Liver (tissue), 8 donors: ENCODE measurements at regions not wholly inside any gene's neighbourhood (a gene's known extent, or its start where the extent isn't known, plus 50 kb on each side); places are given as distances from the start of the nearest gene placed in this dataset.

Experiments
- DNase-seq: peaks from one replicate; pipeline ENCODE4 v3.0.0-alpha.2; 2017; ENCODE audit warnings: low spot score
- H3K27ac ChIP-seq, 2 donors: one replicate each; pipeline ENCODE4 v1.7.0; 2013; ENCODE audit warnings: inconsistent platforms in 2 of 2, low read length in 2 of 2, control low read depth in 1 of 2, low read depth in 1 of 2, mild to moderate bottlenecking in 1 of 2
- H3K27me3 ChIP-seq, 4 donors: one replicate each; pipeline versions ENCODE4 v1.6.1 to v1.7.0; 2013; ENCODE audit warnings: low read length in 3 of 4, inconsistent platforms in 1 of 4, mild to moderate bottlenecking in 1 of 4, moderate library complexity in 1 of 4; ENCODE audit not compliant: control insufficient read depth in 4 of 4, insufficient read depth in 4 of 4
- H3K36me3 ChIP-seq, 4 donors: one replicate each; pipeline versions ENCODE4 v1.6.1 to v1.7.0; 2013; ENCODE audit warnings: low read length in 3 of 4, mild to moderate bottlenecking in 3 of 4, low read depth in 1 of 4, moderate library complexity in 1 of 4; ENCODE audit not compliant: control insufficient read depth in 4 of 4, insufficient read depth in 3 of 4
- H3K4me1 ChIP-seq, 4 donors: one replicate each; pipeline versions ENCODE4 v1.6.1 to v1.7.0; 2013; ENCODE audit warnings: low read length in 3 of 4, mild to moderate bottlenecking in 3 of 4, moderate library complexity in 1 of 4; ENCODE audit not compliant: control insufficient read depth in 4 of 4, insufficient read depth in 4 of 4
- H3K4me3 ChIP-seq, 3 donors: one replicate each; pipeline versions ENCODE4 v1.6.1 to v1.7.0; 2013; ENCODE audit warnings: low read length in 3 of 3, control low read depth in 1 of 3, low read depth in 1 of 3, mild to moderate bottlenecking in 1 of 3
- H3K9ac ChIP-seq, 2 donors: one replicate each; pipeline ENCODE4 v1.7.0; 2013; ENCODE audit warnings: low read length in 2 of 2, mild to moderate bottlenecking in 2 of 2, moderate library complexity in 2 of 2, control low read depth in 1 of 2, low read depth in 1 of 2
- H3K9me3 ChIP-seq, 4 donors: one replicate each; pipeline versions ENCODE4 v1.6.1 to v1.7.0; 2013; ENCODE audit warnings: low read length in 3 of 4; ENCODE audit not compliant: control insufficient read depth in 4 of 4
- EGR1 ChIP-seq, 2 donors: IDR thresholded peaks; 2 replicates each; pipeline ENCODE4 v1.6.1; 2016 to 2018; ENCODE audit warnings: antibody characterized with exemption in 2 of 2, low read depth in 2 of 2
- FOXA1 ChIP-seq: IDR thresholded peaks from 2 replicates; pipeline ENCODE4 v1.6.1; 2016; ENCODE audit warnings: antibody characterized with exemption
- GABPA ChIP-seq, 2 donors: IDR thresholded peaks in 1 of 2; conservative IDR thresholded peaks in 1 of 2; 2 replicates each; pipeline ENCODE4 v1.6.1; 2016; ENCODE audit warnings: antibody characterized with exemption in 2 of 2, mild to moderate bottlenecking in 1 of 2, moderate library complexity in 1 of 2
- HNF4A ChIP-seq, 2 donors: conservative IDR thresholded peaks; 2 replicates each; pipeline ENCODE4 v1.6.1; 2016; ENCODE audit warnings: antibody characterized with exemption in 2 of 2, mild to moderate bottlenecking in 2 of 2
- HNF4G ChIP-seq: IDR thresholded peaks from 2 replicates; pipeline ENCODE4 v1.6.1; 2016; ENCODE audit warnings: antibody characterized with exemption
- JUND ChIP-seq, 2 donors: IDR thresholded peaks; 2 replicates each; pipeline ENCODE4 v1.6.1; 2016; ENCODE audit warnings: antibody characterized with exemption in 2 of 2
- NR2F2 ChIP-seq: IDR thresholded peaks from 2 replicates; pipeline ENCODE4 v1.6.1; 2016; ENCODE audit warnings: antibody characterized with exemption
- RAD21 ChIP-seq, 2 donors: IDR thresholded peaks; 2 replicates each; pipeline ENCODE4 v1.6.1; 2016; ENCODE audit warnings: antibody characterized with exemption in 2 of 2, mild to moderate bottlenecking in 2 of 2
- RXRA ChIP-seq, 2 donors: IDR thresholded peaks; 2 replicates each; pipeline ENCODE4 v1.6.1; 2017 to 2018; ENCODE audit warnings: antibody characterized with exemption in 2 of 2, mild to moderate bottlenecking in 1 of 2
- SP1 ChIP-seq: IDR thresholded peaks from 2 replicates; pipeline ENCODE4 v1.6.1; 2018; ENCODE audit warnings: antibody characterized with exemption, mild to moderate bottlenecking
- TAF1 ChIP-seq: conservative IDR thresholded peaks from 2 replicates; pipeline ENCODE4 v1.6.1; 2016; ENCODE audit warnings: antibody characterized with exemption, mild to moderate bottlenecking
- YY1 ChIP-seq: IDR thresholded peaks from 2 replicates; pipeline ENCODE4 v1.6.1; 2016; ENCODE audit warnings: antibody characterized with exemption, mild to moderate bottlenecking
- WGBS: extraction: QIAGEN DNeasy Blood & Tissue Kit; methylation state at CpG from one replicate; pipeline ENCODE4 v1.1.7; 2013; 5-methylcytosine and 5-hydroxymethylcytosine counted together
- TF ChIP-seq, protein P1 (sequence below): IDR thresholded peaks from 2 replicates; pipeline ENCODE4 v1.6.1; 2016; ENCODE audit warnings: antibody characterized with exemption
- TF ChIP-seq, protein P2 (sequence below): IDR thresholded peaks from 2 replicates; pipeline ENCODE4 v1.6.1; 2016; ENCODE audit warnings: antibody characterized with exemption
- TF ChIP-seq, protein P3 (sequence below): IDR thresholded peaks from 2 replicates; pipeline ENCODE4 v1.6.1; 2016; ENCODE audit warnings: antibody characterized with exemption, mild to moderate bottlenecking
- TF ChIP-seq, protein P4 (sequence below): fragments of 150-350 bp; IDR thresholded peaks from 2 replicates; pipeline ENCODE4 v1.5.1; 2017; ENCODE audit warnings: improper control_type of control experiment, low read depth, low read length; ENCODE audit not compliant: missing input control
- TF ChIP-seq, protein P5 (sequence below): IDR thresholded peaks from 2 replicates; pipeline ENCODE4 v1.6.1; 2016; ENCODE audit warnings: antibody characterized with exemption
- donor health status: healthy.
- donor health status: healthy.
- donor health status: healthy.
- donor health status: healthy.
- donor health status: healthy.

DNA sequence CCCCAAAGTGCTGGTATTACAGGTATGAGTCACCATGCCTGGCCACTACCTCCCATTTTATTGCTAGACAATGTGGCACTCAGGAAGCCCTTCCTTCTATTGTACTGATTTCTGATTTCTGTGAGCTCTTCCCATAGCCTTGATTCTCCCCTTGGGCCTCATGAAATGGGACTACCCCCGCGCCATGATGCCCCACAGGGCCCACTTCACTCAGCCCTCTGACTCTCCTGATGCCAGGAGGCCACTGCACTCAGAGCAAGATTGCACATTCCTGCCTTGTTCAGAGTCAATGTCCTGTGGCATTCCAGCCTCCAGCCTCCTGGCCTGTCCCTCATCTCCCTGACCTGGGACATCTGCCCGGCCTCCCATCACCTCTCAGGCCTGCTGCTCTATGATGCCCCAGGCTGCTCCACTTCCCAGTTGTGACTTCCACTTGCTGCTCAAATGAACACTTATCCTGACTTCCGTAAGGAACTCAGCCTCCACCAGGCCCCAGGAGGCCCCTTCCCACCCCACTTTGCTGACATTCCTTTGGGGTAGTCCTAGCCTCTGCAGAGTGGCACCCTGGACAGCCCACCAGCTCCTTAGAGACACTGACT, 66.6 kb upstream of the KSR1 start:
- Histone ChIP-seq H3K27me3 (no peaks in the 10 kb centered on the region), H3K4me3 (no peak overlapping the region), H3K36me3 (no peaks in the 10 kb centered on the region), H3K9ac (no peak overlapping the region), H3K9me3 (no peaks in the 10 kb centered on the region), H3K27ac (no peak overlapping the region), H3K4me1 (no peaks in the 10 kb centered on the region)
- no peak for TF ChIP-seq HNF4A (conservative IDR thresholded peaks at IDR 0.05)
- TF ChIP-seq NR2F2, result no peak
- TF ChIP-seq HNF4G, result no peak
- TF ChIP-seq SP1, result no peak
- TF ChIP-seq, protein P1, sequence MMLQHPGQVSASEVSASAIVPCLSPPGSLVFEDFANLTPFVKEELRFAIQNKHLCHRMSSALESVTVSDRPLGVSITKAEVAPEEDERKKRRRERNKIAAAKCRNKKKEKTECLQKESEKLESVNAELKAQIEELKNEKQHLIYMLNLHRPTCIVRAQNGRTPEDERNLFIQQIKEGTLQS, result no peak
- no peak for TF ChIP-seq GABPA (IDR thresholded peaks at IDR 0.05 in 1 of 2, conservative IDR thresholded peaks at IDR 0.05 in 1 of 2)
- TF ChIP-seq RXRA (IDR thresholded peaks at IDR 0.05), result no peak
- no peak for TF ChIP-seq RAD21 (IDR thresholded peaks at IDR 0.05)
- TF ChIP-seq, protein P2, sequence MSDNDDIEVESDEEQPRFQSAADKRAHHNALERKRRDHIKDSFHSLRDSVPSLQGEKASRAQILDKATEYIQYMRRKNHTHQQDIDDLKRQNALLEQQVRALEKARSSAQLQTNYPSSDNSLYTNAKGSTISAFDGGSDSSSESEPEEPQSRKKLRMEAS, result no peak
- TF ChIP-seq TAF1, result no peak
- TF ChIP-seq, protein P3, sequence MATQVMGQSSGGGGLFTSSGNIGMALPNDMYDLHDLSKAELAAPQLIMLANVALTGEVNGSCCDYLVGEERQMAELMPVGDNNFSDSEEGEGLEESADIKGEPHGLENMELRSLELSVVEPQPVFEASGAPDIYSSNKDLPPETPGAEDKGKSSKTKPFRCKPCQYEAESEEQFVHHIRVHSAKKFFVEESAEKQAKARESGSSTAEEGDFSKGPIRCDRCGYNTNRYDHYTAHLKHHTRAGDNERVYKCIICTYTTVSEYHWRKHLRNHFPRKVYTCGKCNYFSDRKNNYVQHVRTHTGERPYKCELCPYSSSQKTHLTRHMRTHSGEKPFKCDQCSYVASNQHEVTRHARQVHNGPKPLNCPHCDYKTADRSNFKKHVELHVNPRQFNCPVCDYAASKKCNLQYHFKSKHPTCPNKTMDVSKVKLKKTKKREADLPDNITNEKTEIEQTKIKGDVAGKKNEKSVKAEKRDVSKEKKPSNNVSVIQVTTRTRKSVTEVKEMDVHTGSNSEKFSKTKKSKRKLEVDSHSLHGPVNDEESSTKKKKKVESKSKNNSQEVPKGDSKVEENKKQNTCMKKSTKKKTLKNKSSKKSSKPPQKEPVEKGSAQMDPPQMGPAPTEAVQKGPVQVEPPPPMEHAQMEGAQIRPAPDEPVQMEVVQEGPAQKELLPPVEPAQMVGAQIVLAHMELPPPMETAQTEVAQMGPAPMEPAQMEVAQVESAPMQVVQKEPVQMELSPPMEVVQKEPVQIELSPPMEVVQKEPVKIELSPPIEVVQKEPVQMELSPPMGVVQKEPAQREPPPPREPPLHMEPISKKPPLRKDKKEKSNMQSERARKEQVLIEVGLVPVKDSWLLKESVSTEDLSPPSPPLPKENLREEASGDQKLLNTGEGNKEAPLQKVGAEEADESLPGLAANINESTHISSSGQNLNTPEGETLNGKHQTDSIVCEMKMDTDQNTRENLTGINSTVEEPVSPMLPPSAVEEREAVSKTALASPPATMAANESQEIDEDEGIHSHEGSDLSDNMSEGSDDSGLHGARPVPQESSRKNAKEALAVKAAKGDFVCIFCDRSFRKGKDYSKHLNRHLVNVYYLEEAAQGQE, result no peak
- TF ChIP-seq EGR1 (IDR thresholded peaks at IDR 0.05; ENCODE audit: low read depth in 2 of 2), result no peak
- 91% methylated on average over 4 of the region's 4 CpGs for WGBS
- no peak for DNase-seq

DNA sequence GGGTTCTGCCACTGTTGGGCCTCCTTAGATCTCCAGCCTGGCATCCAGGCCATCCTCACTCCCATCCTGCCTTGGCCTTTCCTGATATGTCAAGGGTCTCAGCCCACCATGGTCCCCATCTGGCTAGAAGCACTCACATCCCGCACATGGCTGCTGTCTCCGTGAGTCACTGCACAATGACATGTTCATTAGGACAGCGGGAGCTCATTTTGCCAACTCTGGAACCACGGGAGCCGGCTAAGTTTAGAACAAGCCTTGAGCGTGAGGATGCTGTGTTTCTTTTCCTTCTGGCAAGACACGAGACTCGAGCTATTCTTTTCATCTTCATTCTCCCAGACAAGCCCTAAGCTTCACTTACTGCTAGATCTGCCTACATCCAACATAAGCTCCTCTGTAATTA, 65.7 kb upstream of the KSR1 start:
- Histone ChIP-seq H3K27ac (no peak overlapping the region), H3K9me3 (peaks cover 0 to 3% (median under 1%) of the 10 kb centered on the region in 4 donors), H3K4me1 (no peaks in the 10 kb centered on the region), H3K4me3 (no peak overlapping the region), H3K36me3 (no peaks in the 10 kb centered on the region), H3K9ac (no peak overlapping the region), H3K27me3 (no peaks in the 10 kb centered on the region)
- TF ChIP-seq, protein P4, sequence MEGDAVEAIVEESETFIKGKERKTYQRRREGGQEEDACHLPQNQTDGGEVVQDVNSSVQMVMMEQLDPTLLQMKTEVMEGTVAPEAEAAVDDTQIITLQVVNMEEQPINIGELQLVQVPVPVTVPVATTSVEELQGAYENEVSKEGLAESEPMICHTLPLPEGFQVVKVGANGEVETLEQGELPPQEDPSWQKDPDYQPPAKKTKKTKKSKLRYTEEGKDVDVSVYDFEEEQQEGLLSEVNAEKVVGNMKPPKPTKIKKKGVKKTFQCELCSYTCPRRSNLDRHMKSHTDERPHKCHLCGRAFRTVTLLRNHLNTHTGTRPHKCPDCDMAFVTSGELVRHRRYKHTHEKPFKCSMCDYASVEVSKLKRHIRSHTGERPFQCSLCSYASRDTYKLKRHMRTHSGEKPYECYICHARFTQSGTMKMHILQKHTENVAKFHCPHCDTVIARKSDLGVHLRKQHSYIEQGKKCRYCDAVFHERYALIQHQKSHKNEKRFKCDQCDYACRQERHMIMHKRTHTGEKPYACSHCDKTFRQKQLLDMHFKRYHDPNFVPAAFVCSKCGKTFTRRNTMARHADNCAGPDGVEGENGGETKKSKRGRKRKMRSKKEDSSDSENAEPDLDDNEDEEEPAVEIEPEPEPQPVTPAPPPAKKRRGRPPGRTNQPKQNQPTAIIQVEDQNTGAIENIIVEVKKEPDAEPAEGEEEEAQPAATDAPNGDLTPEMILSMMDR, result no peak
- TF ChIP-seq, protein P1, result no peak
- TF ChIP-seq YY1, result no peak
- TF ChIP-seq RAD21 (IDR thresholded peaks at IDR 0.05), result no peak
- TF ChIP-seq, protein P3, result no peak
- no peak for TF ChIP-seq FOXA1
- TF ChIP-seq JUND (IDR thresholded peaks at IDR 0.05), result no peak
- no peak for TF ChIP-seq GABPA (IDR thresholded peaks at IDR 0.05 in 1 of 2, conservative IDR thresholded peaks at IDR 0.05 in 1 of 2)
- TF ChIP-seq HNF4G, result no peak
- TF ChIP-seq SP1, result no peak
- no peak for TF ChIP-seq RXRA (IDR thresholded peaks at IDR 0.05)
- TF ChIP-seq, protein P5, sequence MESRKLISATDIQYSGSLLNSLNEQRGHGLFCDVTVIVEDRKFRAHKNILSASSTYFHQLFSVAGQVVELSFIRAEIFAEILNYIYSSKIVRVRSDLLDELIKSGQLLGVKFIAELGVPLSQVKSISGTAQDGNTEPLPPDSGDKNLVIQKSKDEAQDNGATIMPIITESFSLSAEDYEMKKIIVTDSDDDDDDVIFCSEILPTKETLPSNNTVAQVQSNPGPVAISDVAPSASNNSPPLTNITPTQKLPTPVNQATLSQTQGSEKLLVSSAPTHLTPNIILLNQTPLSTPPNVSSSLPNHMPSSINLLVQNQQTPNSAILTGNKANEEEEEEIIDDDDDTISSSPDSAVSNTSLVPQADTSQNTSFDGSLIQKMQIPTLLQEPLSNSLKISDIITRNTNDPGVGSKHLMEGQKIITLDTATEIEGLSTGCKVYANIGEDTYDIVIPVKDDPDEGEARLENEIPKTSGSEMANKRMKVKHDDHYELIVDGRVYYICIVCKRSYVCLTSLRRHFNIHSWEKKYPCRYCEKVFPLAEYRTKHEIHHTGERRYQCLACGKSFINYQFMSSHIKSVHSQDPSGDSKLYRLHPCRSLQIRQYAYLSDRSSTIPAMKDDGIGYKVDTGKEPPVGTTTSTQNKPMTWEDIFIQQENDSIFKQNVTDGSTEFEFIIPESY, result no peak
- 91% methylated on average over 8 of the region's 8 CpGs for WGBS
- DNase-seq, result no peak
